ENCODE measurements at regions not wholly inside any gene's neighbourhood (a gene's known extent, or its start where the extent isn't known, plus 50 kb on each side); places are given as distances from the start of the nearest gene placed in this dataset.

DNA sequence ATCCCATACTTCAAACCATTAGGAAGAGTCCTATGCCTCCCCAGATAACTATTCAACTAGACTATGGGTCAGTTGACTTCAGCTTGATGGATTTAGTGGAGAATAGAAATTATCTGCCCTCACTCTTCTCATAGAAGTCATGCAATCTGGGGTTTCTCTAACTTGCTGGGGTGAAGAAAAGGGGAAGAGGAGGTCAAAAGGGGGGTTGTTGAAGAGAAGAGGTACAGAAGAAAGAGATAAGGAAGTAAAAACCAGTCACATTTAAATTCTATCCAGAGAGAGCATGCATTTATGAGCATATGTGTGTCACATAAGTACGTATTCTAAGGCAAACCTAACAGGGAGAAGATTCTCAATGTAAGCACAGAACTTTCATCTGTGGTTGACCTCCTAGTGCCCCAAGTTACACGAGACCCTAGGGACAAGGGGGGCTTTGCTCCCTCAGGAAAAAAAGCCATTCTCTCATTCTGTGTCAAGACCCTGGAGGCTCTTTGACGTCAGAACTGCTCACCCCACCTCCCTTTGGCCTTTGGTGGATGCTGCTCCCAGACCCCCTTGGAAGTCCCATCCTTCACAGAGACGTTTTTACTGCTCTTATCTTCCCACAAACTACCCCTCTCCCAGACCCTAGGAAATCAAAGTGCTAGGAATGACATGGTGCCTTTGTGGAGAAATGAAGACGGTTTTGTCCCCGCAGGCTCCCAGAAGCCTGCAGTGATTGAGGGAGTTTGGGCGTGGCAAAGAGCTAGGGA, 236.8 kb upstream of the TNP1 start:
- TF ChIP-seq, protein P1, sequence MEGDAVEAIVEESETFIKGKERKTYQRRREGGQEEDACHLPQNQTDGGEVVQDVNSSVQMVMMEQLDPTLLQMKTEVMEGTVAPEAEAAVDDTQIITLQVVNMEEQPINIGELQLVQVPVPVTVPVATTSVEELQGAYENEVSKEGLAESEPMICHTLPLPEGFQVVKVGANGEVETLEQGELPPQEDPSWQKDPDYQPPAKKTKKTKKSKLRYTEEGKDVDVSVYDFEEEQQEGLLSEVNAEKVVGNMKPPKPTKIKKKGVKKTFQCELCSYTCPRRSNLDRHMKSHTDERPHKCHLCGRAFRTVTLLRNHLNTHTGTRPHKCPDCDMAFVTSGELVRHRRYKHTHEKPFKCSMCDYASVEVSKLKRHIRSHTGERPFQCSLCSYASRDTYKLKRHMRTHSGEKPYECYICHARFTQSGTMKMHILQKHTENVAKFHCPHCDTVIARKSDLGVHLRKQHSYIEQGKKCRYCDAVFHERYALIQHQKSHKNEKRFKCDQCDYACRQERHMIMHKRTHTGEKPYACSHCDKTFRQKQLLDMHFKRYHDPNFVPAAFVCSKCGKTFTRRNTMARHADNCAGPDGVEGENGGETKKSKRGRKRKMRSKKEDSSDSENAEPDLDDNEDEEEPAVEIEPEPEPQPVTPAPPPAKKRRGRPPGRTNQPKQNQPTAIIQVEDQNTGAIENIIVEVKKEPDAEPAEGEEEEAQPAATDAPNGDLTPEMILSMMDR (IDR thresholded peaks at IDR 0.05) = no peak
- TF ChIP-seq POLR2A (IDR thresholded peaks at IDR 0.05) = no peak
